Kasumi-1 (cell line): ENCODE measurements at regions not wholly inside any gene's neighbourhood (a gene's known extent, or its start where the extent isn't known, plus 50 kb on each side); places are given as distances from the start of the nearest gene placed in this dataset.
A peak's percentile ranks its signal among the peaks of the same experiment; 100 is the strongest.

ENCODE experiments used
- DNase-seq, 2 experiments: peaks; one replicate each; lab custom pipeline; 2025; lab: John Stamatoyannopoulos, UW

DNA sequence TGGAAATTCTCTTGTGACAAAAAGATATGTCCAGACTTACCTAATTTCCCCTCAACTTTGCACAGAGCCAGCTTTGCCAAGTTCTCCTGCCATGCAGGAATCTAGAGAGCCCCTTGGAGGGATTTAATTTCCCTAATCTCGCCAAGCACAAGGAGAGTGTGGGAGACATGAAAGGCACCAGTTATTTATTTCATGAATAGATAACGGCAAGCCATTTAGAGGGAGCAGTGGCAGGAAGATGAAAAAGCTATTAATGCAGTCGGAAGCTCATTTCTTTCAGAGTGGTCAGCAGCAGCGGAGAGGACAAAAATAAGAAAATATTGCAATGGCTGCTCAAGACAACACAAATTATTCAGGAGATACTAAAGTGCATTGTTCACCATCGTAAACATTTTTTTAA, 150.9 kb upstream of the WSCD2 start:
- DNase-seq, result no peak

DNA sequence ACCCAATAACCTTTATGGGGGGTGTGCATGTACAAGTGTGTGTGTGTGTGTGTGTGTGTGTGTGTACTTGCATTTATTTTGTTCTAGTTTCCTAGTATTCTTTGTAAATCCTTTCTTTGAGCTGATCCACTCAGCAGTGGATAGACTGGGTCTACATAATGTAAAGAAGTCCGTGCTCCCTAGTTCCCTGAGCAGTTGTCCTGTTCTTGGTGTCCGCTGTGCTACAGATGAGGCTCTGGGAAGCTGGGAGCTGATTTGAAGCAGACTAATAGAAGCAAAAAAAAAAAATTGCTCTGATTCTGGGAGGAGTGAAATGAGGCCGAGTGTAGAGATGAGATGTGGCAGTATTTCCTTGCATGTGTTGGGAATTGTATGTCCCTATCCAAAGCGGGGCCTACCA, 150.4 kb upstream of the WSCD2 start:
- DNase-seq, result no peak

DNA sequence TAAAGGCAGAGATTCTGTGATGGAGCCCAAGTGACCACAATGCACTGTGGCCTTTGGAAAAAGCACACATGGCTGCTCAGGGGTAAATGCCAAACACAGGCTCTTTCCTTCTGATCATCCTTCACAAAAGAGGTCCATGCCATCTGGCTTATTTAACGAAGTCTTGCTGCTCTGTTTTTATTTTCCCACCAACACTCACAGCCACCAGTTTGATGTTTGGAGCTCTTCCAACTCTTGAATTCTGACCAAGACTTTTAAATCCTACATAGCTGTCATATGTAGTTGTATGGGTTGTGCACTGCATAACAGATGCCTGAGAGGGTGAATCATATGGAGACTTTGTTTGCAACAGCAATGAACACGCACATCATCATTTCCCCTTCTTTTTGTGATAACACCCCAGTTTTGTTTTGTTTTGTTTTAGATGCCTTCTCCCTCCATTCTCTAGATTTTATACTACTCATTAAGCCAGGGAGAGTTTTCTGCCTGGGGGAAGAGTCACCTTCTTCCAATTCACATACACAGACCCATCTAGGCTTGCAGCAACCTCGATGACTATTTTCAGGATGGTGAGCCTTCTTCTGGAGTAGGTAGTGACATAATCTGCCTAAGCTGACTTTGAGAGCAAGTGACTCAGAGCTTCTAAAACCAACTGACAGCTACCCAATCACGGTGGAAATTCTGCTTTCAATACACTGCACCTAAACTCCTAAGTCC, 145.2 kb upstream of the WSCD2 start:
- no peak for DNase-seq

DNA sequence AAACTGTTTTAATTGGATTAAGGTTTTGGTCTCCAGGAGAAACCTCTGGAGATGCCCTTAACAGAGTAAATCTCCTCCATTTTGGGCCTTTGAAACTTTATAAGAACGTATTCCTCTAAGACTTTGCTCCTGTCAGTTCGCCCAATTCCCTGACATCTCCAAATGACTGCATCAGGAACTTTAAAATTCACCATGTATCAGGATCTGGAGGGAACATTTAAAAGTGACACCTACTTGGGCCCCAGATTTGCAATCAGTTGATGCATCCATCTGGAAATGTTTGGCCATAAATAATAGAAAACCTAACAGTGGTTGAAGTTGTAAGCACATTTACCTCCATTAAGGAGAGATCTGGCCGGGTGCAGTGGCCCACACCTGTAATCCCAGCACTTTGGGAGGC, 144.1 kb upstream of the WSCD2 start:
- no peak for DNase-seq

DNA sequence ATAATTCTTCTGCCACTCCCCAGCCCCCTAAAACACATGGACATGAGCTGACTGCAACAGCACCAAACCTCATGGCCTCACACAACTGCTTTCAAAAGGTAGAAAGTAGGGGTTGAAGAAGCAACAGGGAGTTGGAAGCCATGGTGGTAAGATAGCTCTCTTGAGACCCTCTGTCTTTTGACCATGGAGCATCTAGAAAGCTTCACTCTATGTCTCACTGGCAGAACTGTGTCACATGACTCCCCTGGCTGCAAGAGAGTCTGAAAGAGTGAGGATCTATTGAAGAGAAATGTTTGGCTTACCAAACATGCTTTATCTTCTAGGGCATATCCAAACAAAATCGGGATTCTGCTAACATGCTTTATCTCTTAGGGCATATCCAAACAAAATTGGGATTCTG, 142.9 kb upstream of the WSCD2 start:
- no peak for DNase-seq

DNA sequence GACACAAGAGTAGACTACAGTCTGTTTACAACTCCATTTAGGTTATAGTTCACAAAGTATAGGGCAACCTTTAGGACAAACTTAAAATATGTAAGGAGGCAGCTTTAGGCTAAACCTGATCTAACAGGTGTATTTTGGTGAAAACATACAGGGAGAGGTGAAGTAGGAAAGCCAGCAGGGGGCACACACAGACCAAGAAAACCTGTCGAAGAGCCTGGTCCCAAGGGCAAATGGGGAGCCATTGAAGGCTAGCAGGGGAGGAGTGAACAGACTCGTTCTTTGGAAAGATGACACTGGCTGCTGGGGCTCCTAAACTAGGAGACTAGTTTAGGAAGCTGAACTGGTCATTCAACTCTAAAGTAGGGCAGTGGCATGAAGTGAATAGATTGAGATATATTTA, 138.8 kb upstream of the WSCD2 start:
- DNase-seq, result peak; percentile 24 to 49

DNA sequence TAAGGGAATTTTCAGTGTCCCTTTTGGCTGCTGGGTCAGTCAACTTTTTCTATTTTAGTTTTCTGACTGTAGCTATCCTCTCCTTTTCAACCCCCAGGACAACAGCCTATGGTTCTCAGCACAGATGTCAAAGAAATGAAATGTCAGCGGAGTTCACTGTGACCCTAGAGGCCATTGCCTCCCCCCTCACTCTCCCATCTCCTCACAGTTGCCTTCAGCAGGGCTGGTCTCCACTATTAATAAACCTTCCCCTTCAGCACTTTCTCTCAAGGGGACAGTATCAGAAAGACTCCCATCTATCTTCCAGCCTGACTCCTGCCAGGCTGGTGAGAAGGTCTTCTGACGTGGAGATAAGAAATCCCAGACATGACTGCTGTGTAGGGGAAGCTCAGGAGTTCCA, 137.1 kb upstream of the WSCD2 start:
- DNase-seq, result no peak

DNA sequence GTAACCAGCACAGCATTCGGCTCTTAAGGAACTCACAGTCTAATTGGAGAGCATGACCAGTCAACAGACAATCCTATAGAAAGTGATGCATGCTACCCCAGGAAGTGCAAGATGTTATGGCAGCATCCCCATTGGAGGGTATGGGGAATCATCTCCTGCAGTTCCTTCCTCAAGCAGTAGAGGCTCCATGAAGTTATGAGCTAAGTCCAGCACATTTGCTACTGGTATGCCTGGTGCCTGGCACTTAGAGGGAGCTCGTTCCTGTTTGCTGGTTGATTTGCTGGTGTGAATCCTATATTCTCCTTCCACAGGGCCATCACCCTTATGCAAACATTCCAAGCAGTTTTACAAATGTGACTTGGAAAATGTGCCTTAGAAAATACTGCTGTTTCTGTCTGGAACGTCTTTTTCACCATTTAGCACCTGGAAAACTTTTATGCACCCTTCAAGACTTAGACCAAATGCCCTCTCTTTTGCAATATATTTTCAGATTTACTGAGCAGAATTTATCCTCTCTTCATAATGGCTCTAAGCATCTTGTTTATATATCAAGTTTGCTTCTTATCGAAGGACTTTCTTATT, 136.1 kb upstream of the WSCD2 start:
- peak; percentile 64 to 66 for DNase-seq

DNA sequence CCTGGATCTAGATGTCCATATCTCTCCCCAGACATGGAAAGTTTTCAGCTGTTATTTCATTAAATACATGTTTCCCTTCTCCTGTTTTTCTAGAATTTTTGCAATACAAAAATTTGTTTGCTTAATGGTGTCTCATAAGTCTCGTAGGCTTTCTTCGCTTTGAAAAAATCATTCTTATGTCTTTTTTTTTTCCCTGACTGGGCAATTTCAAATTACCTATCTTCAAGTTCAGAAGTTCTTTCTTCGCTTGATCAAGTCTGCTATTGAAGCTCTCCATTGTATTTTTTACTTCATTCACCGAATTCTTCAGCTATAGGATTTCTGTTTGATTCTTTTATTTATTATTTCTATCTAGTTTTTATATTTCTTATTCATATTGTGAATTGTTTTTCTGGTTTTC, 130.2 kb upstream of the WSCD2 start:
- no peak for DNase-seq

DNA sequence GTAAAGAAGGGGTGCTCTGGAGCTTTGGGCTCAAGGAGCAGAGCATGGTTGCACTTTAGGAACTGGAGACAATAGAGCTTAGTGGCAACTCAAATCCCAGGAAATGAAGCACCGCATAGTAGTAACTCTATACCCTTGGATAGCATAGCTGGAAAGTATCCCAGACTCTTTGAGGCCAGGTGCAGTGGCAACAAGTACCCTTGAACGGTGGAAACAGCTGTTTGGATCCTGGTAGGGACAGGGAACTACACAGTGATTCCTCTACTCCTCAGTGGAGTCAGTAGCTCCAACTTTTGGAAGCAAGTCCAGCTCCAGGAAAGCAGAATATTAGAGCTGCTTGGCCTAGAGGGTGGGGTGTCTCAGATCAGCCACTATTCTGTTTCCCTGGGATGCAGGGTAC, 129.0 kb upstream of the WSCD2 start:
- no peak for DNase-seq

DNA sequence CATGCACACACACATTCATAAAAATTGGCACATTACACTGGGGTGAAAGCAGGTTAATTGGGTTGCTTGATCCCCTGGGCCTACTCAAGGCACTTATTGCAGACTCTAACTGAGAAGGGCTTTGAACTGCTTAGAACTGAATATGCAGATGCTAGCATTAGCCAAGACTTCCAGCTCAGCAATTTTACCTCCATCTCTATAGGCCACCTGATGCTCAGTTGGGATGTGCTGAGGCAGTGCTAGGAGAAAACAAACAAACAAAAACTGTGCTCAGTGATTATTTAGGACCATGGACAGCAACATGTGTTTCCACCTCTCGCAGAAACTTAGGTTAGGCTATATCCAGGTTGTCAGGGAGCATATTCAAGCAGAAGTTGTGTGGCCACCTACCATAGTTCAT, 124.8 kb upstream of the WSCD2 start:
- peak in 1 of 2 experiments; percentile 2 for DNase-seq

DNA sequence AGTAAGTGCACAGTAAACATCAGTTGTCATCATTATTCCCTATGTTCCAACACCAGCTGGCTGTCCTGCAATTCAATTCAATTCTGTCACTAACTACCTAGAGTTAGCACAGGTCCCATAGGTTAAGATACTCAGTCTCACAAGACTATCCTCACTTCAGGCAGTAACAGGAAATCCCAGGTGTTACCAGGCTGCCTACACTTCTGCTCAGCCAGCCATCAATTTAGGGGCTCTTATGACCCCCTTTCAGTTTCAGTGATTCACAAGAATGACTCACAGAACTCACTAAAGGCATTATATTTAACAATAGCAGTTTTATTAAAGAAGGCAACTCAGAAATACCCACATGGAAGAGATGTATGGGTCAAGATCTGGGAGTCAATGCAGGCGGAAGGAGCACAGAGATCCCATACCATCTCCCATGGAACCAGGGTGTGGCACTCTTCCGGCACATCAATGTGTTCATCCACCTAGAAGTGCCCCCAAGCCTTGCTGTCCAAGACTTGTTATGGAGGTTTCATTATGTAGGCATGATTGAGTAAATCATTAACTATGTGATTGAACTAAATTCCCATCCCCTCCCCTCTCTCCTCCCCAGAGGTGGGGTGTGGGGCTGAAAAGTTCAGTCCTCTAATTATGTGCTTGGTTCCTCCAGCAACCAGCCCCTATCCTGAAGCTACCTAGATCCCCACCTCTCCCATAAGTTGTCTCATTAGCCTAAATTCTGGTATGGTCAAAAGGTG, 120.8 kb upstream of the WSCD2 start:
- DNase-seq, result no peak

DNA sequence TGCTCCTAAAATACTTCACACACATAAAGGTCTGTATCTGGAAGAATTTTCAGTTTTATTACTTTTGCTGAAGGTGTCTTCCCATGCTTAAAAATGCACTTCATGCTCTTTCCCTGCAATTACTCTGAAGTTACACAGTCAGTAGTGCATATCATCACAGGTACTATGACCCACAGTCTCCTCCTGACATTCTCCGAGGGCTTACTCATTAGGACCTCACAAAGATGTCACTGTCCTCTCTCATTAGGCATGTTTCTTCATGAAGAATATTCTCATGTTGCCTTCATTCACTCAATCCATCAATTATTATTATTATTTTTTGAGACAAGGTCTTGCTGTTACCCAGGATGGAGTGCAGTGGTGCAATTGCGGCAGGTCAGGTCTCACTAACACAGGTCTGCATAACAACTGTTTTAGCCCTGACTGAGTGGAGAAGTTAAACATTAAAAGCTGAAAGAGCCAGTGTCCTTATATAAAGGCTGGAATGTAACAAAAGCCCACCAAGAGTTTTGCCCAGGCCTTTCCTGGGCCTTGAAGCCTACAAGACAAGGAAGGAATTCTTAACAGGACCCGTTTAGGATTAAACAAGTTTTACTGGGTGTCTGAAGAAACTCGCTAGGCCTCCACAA, 119.5 kb upstream of the WSCD2 start:
- no peak for DNase-seq

DNA sequence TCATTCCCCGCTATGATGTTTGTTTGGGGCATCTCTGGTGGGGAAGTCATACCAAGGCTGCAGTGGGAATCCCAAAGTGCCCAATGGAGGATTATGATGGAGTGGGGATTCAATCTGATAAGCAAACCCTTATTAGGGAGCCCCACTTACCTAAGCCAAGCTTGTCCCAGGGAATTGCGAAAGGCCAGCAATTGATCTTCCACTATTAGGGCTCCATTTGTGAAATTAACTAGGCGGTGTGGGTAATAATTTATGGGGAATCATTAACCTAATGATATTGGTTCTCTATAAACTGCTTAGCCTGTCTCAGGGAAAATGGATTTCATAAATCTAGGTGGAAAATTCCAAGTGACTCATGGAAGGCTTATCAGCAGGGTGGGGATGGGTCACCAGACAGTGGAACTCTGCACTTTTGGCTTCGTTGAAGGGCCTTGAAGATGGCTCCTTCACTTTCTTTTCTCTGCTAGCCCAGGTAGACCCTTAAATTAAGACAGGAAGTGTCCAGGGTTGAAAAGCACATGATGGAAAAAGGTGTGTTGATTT, 113.0 kb upstream of the WSCD2 start:
- DNase-seq, result no peak

DNA sequence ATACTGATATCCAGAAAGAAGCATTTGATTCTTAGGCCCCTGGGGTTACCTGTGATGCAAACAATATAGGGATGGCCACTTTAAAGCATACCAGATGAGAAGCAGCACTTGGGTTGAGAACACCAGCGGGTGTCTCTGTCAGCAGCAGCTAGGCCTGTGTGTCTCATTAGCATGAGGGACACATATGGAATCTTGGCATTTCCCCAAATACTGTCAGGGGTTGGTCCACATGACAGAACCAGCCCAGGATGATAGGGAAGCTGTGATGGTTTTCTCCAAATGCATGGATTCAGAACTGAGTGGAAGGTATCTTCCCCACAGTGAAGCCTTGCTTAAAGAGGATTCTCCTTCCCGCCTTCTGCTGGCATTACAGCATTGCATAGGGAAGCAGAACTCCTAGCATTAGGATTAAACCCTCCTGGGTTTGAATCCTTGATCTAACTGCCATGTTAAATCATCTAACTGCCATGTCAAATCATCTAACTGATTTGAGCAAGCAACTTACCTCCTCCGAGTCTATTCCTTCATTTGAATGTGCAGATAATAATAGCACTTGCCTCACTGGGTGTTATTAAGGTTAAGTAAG, 111.5 kb upstream of the WSCD2 start:
- no peak for DNase-seq

DNA sequence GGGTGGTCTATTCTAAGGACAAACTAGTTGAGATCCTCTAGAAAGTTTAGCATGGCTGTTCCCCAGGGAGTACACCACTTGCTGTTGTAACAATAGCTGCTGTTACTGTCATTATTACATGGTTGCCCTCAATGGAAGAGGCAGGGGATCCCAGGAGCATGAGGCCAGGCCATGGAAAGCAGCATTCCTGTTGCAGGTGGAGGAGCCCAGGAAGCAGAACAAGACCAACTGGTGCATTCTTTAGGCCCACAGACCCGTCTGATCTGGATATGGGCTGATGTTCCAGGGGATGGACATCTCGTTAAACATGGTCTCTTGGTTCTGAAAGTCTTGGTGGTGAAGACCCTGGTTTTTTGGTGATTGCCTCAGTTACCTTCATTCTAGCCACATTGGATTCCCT, 109.2 kb upstream of the WSCD2 start:
- no peak for DNase-seq

DNA sequence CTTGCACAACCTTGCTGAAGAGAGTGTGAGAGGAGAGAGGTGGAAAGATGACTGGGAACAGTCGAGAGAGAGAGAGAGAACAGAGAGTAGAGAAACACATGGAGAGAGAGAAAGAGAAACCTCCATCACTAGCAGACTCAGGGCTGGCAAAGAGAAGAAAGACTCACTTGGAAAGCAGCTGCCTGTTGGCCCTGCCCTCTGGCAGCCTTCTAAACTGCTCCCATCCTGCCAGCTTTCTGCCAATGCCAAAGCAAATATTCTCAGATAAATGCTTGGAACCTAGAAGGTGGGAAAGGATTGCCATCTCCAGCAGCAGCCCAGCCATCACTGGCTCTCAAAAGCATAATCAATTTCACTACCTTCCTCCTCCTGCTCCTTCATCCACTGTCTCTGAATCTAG, 107.9 kb upstream of the WSCD2 start:
- no peak for DNase-seq

DNA sequence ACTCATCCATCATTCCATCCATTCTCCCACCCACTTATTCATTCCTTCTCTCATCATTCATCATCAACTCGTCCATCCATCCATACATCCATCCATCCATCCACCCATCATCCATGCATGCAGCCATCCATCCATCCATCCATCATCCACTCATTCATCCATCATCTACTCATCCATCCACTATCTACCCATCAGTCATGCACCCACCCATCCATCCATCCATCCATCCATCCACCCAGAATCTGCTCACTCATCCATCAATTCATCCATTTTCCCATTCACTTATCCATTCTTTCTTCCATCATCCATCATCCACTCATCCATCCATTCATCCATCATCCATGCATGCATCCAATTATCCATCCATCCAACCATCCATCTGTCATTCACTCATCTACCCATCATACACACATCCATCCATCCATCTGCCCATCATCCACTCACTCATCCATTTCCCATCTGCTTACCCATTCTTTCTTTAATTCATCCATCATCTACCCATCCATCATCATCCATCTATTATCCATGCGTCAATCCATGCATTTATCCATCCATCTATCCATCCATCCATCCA, 107.1 kb upstream of the WSCD2 start:
- no peak for DNase-seq

DNA sequence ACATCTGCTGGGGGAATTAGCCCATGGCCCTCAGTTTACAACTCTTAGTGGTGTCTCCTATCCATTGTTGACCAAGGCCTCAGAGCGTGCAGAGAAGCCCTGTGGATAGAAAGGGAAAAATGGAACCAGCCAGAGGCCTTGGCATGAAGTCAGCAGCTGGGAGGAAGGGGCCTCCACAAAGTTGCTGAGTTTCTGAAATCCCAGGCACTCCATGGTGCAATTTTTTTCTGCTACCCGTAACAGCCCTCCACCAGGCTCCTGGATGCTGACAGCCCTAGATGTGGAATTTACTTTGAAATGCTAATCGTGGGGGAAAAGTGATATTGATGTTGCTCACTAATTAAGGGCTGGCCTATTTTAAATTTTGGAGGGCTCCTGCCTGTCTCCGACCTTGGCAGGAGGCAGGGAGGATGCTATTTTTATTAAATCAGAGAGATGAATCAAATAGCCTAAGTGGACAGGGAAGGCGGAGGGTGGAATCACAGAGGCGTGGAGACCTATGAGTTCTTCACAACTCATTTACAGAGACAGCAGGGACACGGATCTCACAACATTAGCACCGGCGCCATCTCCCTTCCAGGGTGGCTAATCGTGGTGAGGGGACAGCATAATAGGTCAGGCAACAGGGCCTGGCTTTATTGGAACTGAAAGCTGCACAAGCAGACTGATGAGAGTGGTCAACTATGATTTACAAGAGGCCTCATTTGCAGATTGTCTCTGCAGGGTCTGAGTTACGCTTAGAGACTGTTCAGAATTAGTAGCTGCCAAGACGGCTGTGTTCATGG, 99.8 kb upstream of the WSCD2 start:
- no peak for DNase-seq

DNA sequence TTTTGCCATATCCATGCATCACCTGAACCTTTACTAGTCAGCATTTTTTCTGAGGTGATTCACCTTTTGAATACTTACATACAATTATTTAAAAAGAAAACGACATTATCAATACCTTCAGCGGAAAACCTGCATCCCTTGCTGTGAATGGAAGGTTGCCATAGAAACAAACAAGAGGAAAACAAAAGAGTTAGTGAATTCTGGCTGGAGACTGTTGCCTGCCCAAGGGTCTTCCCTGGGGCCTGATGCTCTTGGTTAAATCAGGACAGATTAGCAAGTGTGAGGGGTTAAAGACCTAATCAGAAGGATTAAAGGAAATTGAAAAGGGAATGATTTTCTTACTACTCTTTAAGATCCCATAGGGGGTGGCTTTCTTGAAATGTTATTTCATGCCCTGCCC, 96.0 kb upstream of the WSCD2 start:
- no peak for DNase-seq

DNA sequence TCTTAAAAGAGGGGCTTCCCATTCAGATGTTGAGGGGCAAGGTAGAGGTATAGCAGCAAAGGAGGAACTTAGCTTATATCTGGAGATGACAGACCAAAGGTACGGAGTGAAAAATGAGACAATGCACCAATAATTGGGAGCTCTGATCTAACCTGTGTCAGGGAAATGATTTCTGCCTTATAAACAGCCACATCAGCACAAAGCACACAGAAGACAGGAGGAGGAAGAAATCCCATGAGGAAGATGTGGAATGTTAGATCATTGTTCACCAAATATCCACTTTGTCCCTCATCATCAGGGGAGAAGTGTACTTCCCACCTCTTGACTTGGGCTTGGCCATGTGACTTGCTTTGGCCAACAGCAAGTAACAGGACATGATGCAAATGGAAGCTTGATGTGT, 93.7 kb upstream of the WSCD2 start:
- DNase-seq, result no peak
